ENCODE measurements at regions not wholly inside any gene's neighbourhood (a gene's known extent, or its start where the extent isn't known, plus 50 kb on each side); places are given as distances from the start of the nearest gene placed in this dataset.
A peak's percentile ranks its signal among the peaks of the same experiment; 100 is the strongest.

DNA sequence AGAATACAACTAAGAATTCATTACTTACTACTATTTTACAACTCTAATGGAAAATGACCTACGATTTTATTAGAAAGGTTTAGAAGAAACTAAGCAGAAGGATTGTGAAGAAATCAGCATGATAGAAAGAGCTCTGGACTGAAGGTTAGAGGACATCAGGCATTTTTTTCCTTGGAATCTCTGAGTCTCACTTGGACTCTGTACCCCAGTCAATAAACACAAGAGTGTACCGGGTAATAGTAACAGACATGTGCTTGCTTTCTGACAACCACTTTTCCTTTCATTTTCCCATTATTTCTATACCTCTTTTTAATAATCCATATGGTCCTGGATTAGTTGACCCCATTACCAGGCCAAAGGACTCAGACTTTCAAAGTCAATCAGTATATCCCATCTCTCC lies 1240.9 kb upstream of the LRRTM3 start:
- DNase-seq (ENCODE audit: low spot score) = no peak

DNA sequence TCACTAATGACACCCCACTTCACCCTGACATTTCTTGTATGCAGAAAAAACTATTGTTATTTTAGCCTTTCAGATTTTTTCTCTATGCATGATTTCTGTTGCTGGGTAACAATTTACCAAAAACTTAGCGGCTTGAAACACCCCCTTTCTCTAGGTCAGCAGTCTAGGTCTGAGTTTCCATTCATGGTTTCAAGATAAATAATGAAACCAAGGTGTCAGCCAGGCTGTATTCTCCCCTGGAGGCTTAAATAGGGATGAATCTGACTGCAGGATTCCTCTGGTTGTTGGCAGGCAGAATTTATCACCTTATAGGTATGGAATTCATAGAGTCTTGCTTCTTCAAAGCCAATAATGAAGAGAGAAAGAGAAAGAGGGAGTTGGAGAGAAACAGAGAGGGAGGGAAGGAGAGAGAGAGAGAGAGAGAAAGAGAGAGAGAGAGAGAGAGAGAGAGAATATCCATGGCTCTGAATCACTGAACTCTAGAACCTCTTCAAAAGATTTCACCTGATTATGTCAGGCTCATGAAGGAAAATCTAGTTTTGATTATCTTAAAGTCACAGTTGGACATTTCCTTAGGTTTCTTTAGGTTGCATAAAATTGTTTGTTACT lies 1224.6 kb upstream of the LRRTM3 start:
- no peak for DNase-seq (ENCODE audit: low spot score)

DNA sequence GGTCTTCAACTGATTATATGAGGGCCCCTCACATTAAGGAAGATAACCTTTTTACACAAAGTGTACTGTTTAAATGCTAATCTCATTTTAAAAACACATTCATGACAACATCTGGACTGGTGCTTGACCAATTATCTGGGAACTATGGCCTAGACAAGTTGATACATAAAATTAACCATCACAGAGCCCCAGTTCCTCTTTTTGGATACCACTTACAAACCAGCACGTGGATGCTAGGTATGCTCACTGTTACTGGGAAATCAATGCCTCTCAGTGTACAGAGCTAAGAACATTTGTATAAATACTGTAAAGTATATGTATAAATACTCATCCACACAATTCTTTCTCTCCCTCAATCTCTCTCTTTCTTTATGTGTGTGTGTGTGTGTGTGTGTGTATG lies 1217.8 kb upstream of the LRRTM3 start:
- no peak for DNase-seq (ENCODE audit: low spot score)

DNA sequence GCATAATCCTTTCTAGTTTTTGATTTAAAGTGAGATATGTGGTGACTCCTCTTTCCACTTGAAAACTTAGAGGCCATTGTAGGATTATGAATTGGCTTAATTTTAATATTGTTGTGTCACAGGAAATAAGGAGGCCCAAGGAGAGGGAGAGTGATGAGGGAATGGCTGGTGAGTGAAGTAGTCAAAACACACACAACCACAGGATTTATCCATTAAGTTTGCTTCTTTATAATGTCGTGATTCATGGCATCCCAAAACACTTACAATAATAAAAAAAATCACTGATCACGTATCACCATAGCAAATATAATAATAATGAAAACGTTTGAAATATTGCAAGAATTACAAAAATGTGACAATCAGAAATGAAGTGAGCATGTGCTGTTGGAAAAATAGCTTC lies 1215.5 kb upstream of the LRRTM3 start:
- DNase-seq (ENCODE audit: low spot score) = no peak

DNA sequence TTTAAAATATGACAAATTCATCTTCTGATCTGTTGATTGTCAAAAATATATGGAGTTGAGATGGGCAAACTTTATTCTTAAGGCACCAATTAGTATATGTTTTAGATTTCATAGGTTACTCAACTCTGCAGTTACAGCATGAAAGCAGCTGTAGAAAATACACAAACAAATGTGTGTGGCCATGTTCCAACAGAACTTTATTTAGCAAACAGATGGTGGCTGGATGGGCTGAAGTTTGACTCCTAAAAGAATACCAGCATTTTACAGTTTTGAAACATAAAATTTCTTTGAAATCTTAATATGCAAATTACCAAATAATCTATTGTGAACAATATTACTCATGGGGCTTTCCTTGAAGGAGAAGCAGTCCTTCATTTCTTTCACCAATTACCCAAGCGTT lies 1206.0 kb upstream of the LRRTM3 start:
- DNase-seq (ENCODE audit: low spot score) = no peak

DNA sequence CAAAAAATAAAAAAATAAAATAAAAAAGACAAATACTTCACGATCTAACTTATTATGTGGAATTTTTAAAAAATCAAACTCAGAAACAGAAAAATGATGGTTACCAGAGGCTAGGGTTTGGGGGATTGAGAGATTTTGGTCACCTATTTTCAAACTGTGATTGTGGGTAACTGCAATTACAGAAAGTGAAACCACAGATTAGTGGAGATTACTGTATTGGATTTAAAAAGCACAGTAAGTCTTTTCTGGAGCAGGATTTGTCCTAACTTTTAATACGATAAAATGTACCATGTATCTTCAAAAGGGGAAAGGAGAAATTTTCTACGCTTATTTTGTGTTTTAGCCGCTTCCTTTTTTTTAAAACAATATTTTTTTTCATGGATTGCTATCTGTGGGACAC lies 1204.9 kb upstream of the LRRTM3 start:
- no peak for DNase-seq (ENCODE audit: low spot score)

DNA sequence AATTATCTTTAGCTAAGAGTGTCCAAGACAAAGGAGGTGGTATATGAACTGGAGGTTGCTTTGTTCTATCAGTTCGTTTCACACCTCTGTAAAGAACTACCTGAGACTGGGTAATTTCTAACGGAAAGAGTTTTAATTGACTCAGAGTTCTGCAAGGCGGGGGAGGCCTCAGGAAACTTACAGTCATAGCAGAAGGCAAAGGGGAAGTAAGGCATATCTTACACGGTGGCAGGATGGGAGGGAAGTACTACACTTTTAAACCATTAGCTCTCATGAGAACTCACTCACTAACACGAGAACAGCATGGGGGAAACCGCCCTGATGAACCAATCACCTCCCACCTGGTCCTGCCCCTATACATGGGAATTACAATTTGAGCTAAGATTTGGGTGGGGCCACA lies 1202.3 kb upstream of the LRRTM3 start:
- no peak for DNase-seq (ENCODE audit: low spot score)

DNA sequence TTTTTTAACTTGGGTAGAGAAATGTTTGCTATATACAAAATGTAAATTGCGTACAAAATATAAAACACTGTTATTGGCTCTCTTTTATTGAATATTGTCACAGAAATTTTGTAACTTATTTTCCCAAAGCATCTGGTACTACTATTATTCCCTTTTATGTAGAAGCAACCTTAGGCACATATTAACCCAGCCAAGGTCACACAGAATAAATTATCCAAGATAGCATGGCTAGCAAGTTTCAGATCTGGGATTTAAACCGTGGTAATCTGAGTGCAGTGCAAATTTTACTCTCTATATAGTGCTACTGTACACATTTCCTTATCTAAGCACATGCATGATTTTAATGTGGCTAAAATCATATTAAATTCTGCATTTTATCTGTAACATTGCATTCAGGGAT lies 1190.5 kb upstream of the LRRTM3 start:
- no peak for DNase-seq (ENCODE audit: low spot score)

DNA sequence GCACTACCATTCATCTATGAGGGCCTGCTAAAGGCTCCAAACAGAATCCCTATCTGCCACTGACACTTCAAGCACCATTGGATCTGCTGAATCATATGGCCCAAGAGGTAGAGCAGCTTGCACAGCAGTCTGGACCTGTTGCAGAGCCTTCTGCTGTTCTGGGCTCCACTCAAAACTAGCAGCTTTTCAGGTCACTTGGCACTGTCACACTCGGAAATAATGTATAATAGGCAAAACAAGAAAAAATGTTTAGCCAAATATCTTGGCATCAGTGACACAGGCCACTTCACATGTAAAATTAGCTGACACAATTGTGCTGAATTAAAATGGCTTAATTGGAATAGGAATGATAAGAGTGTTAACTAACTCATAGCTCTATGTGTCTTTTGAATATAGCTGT lies 1182.9 kb upstream of the LRRTM3 start:
- no peak for DNase-seq (ENCODE audit: low spot score)

DNA sequence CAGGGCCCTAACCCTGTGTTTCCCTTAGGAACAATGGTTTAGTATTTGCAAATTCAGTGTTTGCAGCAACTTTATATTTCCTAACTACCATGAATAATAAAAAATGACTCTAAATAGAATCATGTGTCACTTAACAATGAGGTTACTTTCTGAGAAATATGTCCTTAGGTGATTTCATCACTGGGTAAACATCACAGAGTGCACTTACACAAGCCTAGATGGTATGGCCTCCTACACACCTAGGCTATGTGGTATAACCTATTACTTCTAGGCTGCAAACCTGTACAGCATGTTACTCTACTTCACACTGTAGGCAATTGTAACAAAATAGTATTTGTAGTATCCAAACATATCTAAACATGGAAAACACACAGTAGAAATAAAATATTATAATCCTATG lies 1174.6 kb upstream of the LRRTM3 start:
- DNase-seq (ENCODE audit: low spot score) = no peak

DNA sequence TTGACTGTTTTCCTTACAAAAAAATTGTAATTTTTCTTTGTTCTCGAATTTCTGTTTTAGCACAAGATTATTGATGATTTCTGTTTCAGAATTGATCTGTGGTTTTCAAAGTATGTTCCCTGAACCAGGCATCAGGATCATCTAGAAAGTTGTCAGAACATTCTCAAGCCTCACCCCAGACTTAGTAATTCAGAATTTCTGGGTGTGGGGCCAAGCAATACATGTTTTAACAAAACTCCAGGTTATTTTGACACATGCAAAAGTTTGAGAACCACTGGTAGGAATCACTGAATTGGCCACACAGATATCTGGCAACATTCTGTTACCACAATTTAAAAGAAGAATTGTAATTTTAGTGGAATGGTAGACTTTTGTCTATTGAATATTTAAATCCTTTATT lies 1173.9 kb upstream of the LRRTM3 start:
- DNase-seq (ENCODE audit: low spot score) = no peak

DNA sequence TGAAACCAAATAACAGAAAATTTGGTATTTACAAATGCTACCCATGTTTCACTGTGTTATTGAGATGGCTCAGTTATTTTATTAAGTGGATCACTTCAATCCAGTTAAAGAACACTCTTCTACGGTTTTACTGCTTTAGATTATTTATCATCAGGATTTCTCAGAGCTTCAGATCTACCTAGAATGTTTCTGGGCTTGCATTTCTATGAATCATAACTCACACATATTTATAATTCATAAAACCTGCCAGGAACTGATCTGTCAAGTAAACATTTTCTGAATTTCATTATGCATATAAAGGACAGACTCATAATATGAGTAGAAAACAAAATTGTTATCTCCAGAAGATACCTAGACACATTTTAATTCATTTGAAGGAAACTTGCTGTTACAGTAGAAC lies 1172.3 kb upstream of the LRRTM3 start:
- DNase-seq (ENCODE audit: low spot score) = no peak

DNA sequence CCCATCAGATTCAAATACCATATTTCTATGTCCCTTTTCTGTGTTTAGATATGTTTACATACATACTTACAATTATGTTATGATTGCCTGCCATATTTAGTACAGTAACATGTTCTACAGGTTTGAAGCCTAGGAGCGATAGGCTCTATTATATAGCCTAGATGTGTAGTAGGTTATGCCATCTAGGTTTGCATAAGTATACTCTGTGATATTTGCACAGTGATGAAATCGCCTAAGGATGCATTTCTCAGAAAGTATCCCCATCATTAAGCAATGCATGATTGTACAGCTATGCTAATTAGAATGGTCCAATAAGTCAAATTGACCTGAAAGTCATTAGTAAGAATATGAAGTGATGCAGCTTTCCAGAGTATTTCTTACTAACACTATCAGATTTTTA lies 1171.7 kb upstream of the LRRTM3 start:
- no peak for DNase-seq (ENCODE audit: low spot score)

DNA sequence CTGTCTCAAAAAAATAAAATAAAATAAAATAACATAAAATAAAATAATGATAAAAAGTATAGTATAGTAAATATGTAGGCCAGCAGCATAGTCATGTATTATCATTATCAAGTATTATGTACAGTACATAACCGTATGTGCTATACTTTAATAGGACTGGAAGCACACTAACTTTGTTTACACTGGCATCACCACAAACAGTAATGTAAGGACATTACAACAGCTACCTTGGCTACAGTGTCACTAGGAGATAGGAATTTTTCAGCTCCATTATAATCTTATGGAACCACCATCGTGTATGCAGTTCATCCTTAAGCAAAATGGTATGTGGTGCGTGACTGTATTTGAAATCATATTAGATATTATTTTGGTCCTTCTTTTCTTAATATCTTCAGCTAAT lies 1163.5 kb upstream of the LRRTM3 start:
- no peak for DNase-seq (ENCODE audit: low spot score)

DNA sequence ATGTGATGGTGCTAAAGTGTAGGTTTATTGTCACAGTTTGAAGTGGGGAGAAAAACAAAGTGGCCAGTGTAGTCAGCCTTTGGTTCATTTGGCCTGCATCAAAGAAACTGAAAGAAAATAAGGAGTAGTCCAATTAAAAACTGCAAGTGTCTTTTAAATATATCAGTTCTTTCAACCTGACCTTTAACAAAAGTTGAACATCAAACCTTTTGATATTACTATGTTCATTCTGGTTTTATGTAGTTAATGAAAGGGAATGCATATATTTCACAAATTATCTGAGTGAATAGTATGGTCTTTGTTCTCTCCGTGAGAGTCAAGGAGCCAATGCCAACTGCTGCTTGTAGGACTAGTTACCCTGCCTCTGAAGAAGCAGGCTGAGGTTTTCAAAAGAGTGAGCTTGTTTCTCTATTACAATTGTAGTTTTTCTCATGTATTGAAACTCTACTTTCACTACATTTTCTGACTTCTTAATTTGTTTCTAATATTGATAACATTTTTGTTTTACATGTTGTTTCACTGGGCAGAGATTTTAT lies 1160.8 kb upstream of the LRRTM3 start:
- no peak for DNase-seq (ENCODE audit: low spot score)

DNA sequence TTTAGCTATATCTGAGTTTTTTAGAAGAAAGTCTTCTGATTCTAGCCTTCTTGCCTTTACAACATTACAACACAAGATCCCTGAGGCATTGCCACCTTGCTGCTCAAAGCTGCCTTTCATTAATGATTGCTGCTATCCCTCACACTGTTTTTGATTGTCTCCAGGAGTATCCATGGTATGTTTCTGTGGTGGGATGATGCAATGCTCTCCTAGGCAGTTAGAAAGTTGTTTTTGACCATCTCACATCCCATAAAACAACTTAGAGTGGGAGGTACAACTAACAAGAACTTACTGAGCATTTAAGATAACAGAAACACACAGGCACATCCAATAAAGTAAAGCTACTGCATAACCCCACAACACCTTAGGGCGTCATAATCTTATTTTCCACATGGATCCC lies 1156.0 kb upstream of the LRRTM3 start:
- DNase-seq (ENCODE audit: low spot score) = no peak

DNA sequence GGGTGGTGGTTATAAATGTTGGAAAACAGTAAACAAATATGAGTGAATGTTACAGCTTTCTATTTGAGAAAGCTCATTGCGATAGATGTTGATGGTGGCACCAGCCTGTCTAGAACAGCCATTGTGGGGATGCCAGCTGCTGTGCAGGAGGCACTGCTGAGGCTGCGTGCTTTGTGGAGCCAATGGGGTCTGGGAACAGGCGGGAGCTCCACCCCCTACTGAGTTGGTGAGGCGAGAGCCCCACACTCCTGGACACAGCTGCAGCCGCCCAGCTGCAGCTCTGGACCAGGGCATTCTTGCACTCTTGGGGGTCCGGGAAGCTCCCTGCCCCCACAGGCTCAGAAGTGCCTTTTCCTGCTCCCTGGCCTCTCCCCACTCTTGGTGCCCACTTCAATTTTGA lies 1147.1 kb upstream of the LRRTM3 start:
- DNase-seq (ENCODE audit: low spot score) = no peak

DNA sequence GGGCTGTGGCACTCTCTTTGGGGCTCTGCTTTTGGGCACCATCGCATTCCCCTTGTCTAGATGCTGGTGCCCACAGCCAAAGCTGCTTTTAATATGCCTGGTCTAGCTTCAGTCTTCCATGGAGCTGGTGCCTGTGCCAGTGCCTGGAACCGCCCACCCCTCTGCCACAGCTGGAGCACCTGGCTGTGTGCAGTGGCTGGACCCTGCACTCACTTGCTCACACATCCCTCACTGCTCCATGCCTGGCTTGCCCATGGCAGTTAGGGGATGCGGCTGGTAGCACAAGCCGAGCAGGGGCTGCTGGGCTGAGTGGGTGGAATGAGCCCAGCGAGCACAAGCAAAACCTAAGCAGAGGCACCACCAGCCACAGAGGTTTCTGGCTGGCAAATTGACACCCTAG lies 1145.9 kb upstream of the LRRTM3 start:
- no peak for DNase-seq (ENCODE audit: low spot score)

DNA sequence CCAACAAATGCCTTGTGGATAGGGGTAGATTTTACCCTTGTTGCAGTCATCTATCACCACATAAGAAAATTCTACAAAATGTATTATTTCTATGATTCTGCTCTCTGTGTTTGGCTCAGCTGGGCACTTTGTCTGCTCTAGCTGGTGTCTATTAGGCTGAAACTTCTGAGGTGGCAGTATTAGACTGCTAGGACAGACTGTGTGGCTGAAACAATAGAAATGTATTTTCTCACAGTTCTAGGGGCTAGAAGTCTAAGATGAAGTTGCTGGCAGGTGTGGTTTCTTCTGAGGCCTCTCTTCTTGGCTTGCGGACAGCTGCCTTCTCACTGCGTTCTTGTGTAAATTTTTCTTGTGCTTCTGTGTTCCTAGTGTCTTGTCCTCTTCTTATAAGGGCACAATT lies 1139.6 kb upstream of the LRRTM3 start:
- DNase-seq (ENCODE audit: low spot score) = no peak

DNA sequence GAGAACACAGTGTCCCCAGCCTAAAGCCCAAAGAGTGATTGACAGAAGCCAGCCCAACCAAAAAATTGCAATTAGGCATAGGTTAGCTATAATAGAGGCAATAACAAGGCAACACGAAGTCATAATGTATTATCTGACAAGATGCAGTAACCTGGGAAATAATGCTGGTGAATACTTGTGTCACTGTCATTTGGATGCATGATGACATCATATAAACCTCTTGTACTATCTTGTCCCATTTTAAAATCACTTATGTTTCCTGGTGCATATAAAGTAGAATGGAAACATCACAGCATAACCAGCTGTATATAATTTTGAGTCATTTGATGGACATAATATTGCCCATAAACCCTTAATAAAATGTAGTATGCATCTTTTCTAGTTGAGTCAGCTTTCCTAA lies 1138.3 kb upstream of the LRRTM3 start:
- DNase-seq (ENCODE audit: low spot score) = no peak

DNA sequence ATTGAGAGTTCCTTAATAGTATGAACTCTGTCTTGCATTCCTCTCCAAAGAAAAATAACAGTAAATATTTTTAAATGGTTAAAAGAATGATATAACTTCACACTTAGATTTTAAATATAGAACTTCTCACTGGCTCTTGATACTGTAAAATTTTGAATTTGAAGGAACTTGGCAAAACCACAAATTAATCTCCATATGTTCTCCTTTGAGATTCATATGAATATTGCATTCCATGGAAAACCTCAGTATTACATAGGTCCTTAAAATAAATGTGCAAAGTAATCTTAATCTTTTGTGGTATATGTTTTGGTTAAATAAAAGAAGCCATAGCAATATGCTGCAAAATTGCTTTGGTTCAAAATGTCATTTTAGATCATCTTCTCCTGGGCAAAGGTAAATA lies 1137.6 kb upstream of the LRRTM3 start:
- DNase-seq (ENCODE audit: low spot score) = no peak

DNA sequence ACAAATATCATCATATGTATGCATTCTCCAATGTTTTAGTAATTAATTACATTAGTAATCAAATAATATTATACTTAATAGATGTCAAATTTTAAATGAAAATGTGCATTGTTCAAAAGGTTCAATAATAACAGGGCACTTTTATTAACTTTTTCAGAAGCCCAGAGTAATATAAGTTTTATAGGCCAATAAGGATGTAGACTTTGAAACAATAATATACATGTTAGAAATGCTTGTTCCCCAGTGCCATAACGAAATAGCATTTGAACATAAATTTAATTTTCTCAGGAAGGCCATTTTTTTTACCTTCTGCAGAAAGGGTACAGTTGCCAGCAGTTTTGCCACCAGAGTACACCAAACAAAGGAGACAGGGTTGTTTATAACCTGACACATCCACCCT lies 1133.9 kb upstream of the LRRTM3 start:
- DNase-seq (ENCODE audit: low spot score) = no peak

DNA sequence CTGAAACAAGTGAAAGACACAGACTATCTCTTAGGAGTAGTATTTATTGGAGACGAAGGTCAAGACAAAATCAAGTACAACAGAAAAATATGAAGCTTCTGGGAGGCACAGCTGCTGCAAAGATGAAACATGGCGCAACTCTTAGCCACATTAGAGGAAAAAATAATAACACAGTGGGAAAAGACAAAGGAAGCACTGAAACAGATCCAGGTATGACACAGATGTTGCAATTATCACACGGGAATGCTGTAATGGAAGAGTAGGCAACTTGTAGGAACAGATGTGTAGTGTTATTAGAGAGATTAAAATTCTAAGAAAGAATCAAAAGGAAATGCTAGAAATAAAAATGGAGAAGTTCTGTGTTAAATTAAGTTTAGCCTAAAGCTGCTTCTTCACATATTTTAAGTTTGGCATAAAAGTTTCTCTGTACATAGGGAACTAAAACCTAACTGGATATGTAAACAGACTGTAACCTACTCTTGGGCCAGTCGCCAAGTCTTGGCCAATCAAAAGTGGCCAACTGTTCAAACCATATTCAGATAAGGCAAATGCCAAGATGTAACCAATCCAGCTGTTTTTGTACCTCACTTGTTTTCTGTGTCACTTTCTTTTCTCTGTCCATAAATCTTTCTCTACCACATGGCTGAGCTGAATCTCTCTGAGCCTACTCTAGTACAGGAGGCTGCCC lies 1132.0 kb upstream of the LRRTM3 start:
- peak; percentile 14 for DNase-seq (ENCODE audit: low spot score)

DNA sequence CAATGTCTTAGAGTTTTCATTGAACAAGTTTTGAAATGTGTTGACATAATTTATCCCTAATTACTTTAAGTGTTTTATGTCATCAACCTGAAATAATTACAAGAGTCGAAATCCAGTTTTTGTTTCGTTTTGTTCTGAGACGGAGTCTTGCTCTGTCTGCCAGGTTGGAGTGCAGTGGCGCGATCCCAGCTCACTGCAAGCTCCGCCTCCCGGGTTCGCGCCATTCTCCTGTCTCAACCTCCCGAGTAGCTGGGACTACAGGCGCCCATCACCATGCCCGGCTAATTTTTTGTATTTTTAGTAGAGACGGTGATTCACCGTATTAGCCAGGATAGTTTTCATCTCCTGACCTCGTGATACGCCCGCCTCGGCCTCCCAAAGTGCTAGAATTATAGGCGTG lies 1131.0 kb upstream of the LRRTM3 start:
- peak; percentile 46 for DNase-seq (ENCODE audit: low spot score)
